ENCODE measurements at regions not wholly inside any gene's neighbourhood (a gene's known extent, or its start where the extent isn't known, plus 50 kb on each side); places are given as distances from the start of the nearest gene placed in this dataset.
"Not testable (repeated sequence)": the region's sequence is repeated elsewhere in the genome, so short reads cannot be mapped to it uniquely, and the experiment has no call there.

DNA sequence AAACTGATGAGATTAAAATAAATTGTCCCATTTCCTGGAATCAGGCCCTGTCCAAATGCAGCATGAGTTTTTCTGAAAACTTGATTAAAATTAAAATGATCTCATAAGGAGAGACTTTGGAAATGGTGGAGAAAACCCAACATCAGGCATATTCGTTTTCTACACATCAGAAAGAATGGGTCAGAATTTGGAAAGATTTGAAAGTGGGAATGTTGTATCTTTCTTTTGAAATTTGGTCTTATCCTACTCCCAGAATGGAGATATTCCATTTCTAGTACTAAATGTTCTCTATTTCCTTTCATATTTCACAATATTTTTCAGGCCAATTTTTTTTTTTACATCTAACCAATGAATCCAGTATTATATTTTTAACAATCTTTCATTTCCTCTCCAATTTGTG, 223.9 kb upstream of the RXFP2 start:
- intact Hi-C loops (cut with micrococcal nuclease): no loop called here
- Mint-ChIP-seq H3K4me3 (no peak overlapping the region), H3K9me3 (no peaks in the 10 kb centered on the region), H3K27ac (no peak overlapping the region), H3K27me3 (peaks cover 6% of the 10 kb centered on the region), H3K36me3 (ENCODE audit: low read depth) (no peaks in the 10 kb centered on the region), H3K4me1 (ENCODE audit: low read depth) (no peaks in the 10 kb centered on the region)

DNA sequence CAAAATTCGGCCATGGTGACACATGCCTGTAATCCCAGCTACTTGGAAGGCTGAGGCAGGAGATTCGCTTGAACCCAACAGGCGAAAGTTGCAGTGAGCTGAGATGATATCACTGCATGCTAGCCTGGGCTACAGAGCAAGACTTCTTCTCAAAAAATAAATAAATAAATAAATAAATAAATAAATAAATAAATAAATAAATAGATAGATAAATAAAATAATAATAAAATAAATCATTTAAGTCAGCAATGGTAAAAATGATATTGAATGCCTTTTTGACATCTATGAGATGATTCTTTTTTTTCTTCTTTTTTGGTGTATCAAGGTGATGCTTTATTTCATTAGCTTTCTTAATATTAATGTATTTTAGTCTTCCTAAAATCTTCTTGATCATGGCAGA, 221.7 kb upstream of the RXFP2 start:
- intact Hi-C loops (cut with micrococcal nuclease): no loop called here
- peaks cover 10% of the 10 kb centered on the region for H3K27me3 Mint-ChIP-seq
- H3K4me1 Mint-ChIP-seq (ENCODE audit: low read depth): no peaks in the 10 kb centered on the region
- no peaks in the 10 kb centered on the region for H3K9me3 Mint-ChIP-seq
- no peak overlapping the region for H3K4me3 Mint-ChIP-seq
- no peak overlapping the region for H3K27ac Mint-ChIP-seq
- no peaks in the 10 kb centered on the region for H3K36me3 Mint-ChIP-seq (ENCODE audit: low read depth)

DNA sequence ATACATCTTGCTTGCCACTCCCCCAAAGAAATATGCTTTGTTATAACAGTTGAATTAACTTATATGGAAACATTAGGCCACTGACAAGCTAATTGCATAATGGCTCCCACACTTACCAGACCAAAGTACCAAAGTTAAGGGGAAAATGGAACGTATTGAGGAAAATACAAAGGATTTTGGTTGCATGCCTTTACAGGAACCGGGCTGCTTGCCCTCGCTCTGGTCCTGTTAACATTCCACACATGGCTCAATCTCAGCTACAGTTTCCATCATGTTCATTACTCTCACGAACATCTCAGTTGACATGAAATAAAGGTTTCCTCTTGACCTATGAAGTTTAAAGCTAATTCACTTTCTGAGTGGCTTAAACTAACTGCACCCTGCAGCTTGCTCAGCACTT, 220.7 kb upstream of the RXFP2 start:
- no peaks in the 10 kb centered on the region for H3K9me3 Mint-ChIP-seq
- peaks cover 12% of the 10 kb centered on the region for H3K27me3 Mint-ChIP-seq
- intact Hi-C loops (cut with micrococcal nuclease): no loop called here
- no peak overlapping the region for H3K27ac Mint-ChIP-seq
- H3K36me3 Mint-ChIP-seq (ENCODE audit: low read depth): no peaks in the 10 kb centered on the region
- H3K4me1 Mint-ChIP-seq (ENCODE audit: low read depth): no peaks in the 10 kb centered on the region
- no peak overlapping the region for H3K4me3 Mint-ChIP-seq

DNA sequence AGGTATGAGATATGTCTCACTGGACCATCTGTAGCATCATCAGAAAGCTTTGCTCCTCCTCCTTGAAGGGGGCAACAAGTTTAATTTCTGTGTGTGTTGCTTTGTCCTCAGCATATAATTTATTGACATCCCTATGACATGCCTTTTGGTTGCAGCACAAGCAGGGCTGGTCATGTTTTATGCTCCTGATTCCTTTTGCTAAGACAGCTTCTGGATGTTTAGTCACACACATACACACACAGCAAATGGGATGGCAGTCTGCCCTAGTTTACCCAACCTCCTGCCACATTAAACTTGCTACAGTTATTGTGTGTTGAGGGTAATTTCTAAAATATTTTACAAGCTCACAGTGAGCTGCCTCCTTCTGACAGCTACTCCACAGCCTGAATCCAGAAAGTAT, 217.9 kb upstream of the RXFP2 start:
- no peaks in the 10 kb centered on the region for H3K4me1 Mint-ChIP-seq (ENCODE audit: low read depth)
- intact Hi-C loops (cut with micrococcal nuclease): no loop called here
- H3K27me3 Mint-ChIP-seq: peaks cover 9% of the 10 kb centered on the region
- no peaks in the 10 kb centered on the region for H3K36me3 Mint-ChIP-seq (ENCODE audit: low read depth)
- H3K4me3 Mint-ChIP-seq: no peak overlapping the region
- H3K9me3 Mint-ChIP-seq: no peaks in the 10 kb centered on the region
- no peak overlapping the region for H3K27ac Mint-ChIP-seq

DNA sequence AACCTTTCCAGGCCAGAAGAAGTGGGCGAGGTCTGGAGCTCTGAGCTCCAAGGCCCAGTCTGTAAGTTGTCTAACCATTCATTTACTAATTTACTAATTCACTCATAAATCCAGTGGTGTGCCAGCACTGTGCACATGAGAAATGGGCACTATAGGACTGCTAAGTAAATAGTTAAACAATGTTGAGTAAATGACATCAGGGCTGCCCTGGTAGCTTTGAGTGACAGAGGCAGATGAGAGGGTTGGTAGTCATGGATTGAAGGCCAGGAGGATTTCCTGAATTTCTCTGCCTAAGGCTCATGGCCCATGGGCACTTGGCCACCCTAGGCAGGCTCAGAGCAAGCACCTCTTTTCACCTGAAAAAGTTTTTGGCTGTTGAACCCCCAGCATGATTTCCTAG, 216.9 kb upstream of the RXFP2 start:
- intact Hi-C loops (cut with micrococcal nuclease): no loop called here
- no peak overlapping the region for H3K4me3 Mint-ChIP-seq
- H3K9me3 Mint-ChIP-seq: no peaks in the 10 kb centered on the region
- H3K36me3 Mint-ChIP-seq (ENCODE audit: low read depth): no peaks in the 10 kb centered on the region
- H3K27ac Mint-ChIP-seq: no peak overlapping the region
- no peaks in the 10 kb centered on the region for H3K4me1 Mint-ChIP-seq (ENCODE audit: low read depth)
- H3K27me3 Mint-ChIP-seq: peaks cover 9% of the 10 kb centered on the region

DNA sequence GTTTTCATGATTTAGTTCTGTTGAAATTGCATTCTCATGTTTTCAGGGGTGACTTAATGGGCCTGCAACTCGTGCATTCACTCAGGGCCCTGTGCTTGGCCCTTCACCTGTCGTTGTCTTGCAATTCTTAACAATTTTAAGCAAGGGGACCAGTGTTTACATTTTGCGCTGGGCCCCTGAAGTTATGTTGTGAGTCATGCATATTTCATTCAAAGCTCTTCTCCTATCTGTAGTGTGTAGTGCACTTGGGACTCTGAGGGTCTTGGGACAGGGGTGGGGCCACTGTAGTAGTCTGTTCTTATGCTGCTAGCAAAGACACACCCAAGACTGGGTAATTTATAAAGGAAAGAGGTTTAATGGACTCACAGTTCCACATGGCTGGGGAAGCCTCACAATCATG, 211.2 kb upstream of the RXFP2 start:
- Mint-ChIP-seq H3K27ac (no peak overlapping the region), H3K36me3 (ENCODE audit: low read depth) (no peaks in the 10 kb centered on the region), H3K4me3 (no peak overlapping the region), H3K27me3 (peaks cover 16% of the 10 kb centered on the region), H3K9me3 (no peaks in the 10 kb centered on the region), H3K4me1 (ENCODE audit: low read depth) (no peaks in the 10 kb centered on the region)
- intact Hi-C loops (cut with micrococcal nuclease): no loop called here

DNA sequence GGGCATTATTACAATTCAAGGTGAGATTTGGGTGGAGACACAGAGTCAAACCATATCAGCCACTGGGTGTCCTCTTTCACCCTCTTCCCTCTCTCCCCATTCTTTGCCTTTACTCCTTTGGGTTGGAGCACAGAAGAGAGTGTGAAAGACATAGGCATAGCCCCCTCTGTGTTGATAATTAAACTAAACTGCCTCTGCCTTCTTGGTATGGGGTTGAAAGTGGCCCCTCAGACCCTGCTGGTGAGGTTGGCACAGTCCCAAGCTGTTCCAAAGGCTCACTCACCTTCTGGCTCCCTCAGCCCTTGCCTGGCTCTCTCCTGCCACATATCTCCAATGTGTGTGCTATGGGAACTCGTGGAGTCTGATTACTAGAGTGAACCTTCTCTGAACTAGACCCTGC, 210.6 kb upstream of the RXFP2 start:
- Mint-ChIP-seq H3K9me3 (no peaks in the 10 kb centered on the region), H3K27me3 (peaks cover 15% of the 10 kb centered on the region), H3K4me1 (ENCODE audit: low read depth) (no peaks in the 10 kb centered on the region), H3K27ac (no peak overlapping the region), H3K36me3 (ENCODE audit: low read depth) (no peaks in the 10 kb centered on the region), H3K4me3 (no peak overlapping the region)
- intact Hi-C loops (cut with micrococcal nuclease): no loop called here

DNA sequence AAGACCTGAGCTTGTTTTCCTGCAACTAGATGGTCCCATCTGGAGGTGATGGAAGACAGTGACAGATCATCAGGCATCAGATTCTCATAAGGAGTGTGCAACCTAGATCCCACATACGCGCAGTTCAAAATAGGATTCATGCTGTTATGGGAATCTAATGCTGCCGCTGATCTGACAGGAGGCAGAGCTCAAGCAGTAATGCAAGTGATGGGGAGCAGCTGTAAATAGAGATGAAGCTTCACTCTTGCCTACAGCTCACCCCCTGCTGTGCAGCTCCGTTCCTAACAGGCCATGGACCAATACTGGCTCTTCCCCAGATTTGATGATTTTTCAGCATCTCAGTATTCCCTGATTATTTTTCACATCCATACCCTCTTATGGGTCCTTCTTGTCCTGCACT, 208.4 kb upstream of the RXFP2 start:
- H3K4me1 Mint-ChIP-seq (ENCODE audit: low read depth): no peaks in the 10 kb centered on the region
- no peak overlapping the region for H3K4me3 Mint-ChIP-seq
- no peaks in the 10 kb centered on the region for H3K9me3 Mint-ChIP-seq
- intact Hi-C loops (cut with micrococcal nuclease): no loop called here
- no peaks in the 10 kb centered on the region for H3K36me3 Mint-ChIP-seq (ENCODE audit: low read depth)
- no peak overlapping the region for H3K27ac Mint-ChIP-seq
- peaks cover 15% of the 10 kb centered on the region for H3K27me3 Mint-ChIP-seq

DNA sequence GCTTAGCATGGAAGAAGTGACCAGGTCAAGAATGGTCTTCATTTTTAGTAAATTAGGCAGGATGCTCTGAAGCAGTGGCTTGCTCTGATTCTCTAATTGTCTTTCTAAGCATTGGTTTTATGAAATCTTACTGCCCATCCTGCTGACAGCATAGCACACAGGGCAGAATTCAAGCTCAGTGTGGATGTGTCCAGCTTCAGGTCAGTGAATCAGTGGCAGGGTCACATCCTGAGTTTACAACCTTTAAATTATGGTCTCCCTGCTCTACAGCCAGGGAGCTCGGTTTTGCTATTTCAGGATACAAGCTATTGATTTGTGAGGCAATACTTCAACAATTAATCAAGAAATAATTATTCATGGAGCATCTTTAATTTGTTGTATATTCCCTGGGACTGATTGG, 202.3 kb upstream of the RXFP2 start:
- Mint-ChIP-seq H3K9me3 (no peaks in the 10 kb centered on the region), H3K27ac (no peak overlapping the region), H3K27me3 (peaks cover 15% of the 10 kb centered on the region), H3K4me1 (ENCODE audit: low read depth) (no peaks in the 10 kb centered on the region), H3K36me3 (ENCODE audit: low read depth) (no peaks in the 10 kb centered on the region), H3K4me3 (no peak overlapping the region)
- intact Hi-C loops (cut with micrococcal nuclease): loop anchor here (5.0 kb wide), 1 partner anchor 260 kb away; no protein-coding TSS in a partner anchor

DNA sequence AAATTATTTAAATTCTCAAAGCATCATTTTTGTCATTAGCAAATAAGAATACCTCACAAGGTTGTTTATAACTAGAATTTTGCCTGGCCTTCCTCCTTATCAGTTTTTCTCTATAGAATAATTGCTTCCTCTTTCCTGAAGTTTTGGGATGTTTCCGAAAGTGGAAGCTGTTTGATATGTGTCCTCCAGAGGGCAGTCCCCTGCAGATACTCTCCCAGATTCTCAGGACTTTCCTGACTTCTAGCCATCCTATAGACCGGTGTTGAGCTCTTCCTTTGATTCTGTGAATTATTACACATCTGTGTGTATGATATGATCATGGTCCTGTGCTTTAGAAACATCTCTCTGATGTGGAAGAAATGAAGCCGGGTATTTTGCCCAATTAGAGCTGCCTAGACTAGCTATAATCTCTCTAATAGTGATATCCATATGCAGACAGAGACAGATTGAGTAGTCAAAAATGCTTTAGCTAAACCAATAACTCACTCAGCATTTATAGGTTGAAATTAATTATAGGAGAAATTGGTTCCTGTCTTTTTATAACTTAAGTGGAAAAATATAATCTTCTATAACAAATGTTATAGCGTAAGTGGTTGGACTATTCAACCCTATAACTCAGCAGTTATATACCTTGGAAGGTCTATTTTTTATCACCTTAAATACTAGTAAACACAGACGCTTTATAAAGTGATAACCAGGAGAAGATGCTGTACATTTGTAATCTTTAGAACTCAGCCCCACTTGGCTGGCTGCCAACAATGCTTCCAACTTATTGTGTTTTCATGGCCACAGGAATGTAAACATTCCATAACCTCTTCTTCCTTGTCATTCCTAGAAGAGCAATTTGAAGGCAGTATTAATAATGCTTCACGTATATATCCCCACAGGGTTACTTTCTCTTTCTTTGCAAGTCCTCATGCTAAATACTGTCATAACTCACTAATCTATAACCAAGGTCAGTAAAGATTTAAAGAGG, 201.0 kb upstream of the RXFP2 start:
- H3K4me1 Mint-ChIP-seq (ENCODE audit: low read depth): no peaks in the 10 kb centered on the region
- no peaks in the 10 kb centered on the region for H3K9me3 Mint-ChIP-seq
- intact Hi-C loops (cut with micrococcal nuclease): loop anchor here (1.0 to 5.0 kb wide), 2 partner anchors 204 to 259 kb away; no protein-coding TSS in a partner anchor
- H3K27me3 Mint-ChIP-seq: peaks cover 8% of the 10 kb centered on the region
- no peak overlapping the region for H3K27ac Mint-ChIP-seq
- H3K4me3 Mint-ChIP-seq: no peak overlapping the region
- H3K36me3 Mint-ChIP-seq (ENCODE audit: low read depth): no peaks in the 10 kb centered on the region

DNA sequence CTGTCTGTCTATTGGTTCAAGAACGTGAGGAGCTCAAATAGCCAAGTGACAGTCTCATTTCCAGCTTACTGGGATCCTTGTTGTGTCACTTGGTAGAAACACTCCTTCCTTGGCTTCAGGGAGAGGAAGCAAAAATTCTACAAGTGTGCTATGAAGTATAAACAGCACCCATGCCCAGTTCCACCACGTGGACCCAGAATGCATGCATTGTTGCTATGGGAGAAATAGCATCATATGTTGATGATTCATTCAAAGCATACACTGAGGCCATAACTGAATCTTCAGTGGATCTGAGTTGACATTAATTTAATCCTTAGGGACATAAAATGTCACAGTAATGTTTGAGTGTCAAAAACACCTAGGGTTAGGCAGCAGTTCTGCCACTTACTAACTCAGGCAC, 199.0 kb upstream of the RXFP2 start:
- Mint-ChIP-seq H3K4me3 (no peak overlapping the region), H3K4me1 (ENCODE audit: low read depth) (no peaks in the 10 kb centered on the region), H3K9me3 (no peaks in the 10 kb centered on the region), H3K27me3 (peaks cover 8% of the 10 kb centered on the region), H3K36me3 (ENCODE audit: low read depth) (no peaks in the 10 kb centered on the region), H3K27ac (no peak overlapping the region)
- intact Hi-C loops (cut with micrococcal nuclease): no loop called here

DNA sequence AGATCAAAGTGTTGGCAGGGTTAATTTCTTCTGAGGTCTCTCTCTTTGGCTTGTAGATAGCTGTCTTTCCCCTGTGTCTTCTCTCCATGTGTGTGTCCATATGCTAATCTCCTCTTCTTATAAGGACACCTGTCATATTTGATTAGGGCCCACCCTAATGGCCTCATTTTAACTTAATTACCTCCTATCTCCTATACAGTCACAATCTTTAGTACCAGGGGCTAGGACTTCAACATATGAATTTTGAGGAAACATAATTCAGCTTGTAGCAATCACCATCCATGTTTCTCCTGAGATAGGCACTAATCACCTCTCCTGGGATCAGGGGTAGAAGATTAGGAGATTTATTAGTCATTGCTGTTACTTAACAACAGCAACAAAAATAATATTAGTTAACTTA, 196.1 kb upstream of the RXFP2 start:
- H3K9me3 Mint-ChIP-seq: no peaks in the 10 kb centered on the region
- H3K27ac Mint-ChIP-seq: no peak overlapping the region
- intact Hi-C loops (cut with micrococcal nuclease): no loop called here
- H3K36me3 Mint-ChIP-seq (ENCODE audit: low read depth): no peaks in the 10 kb centered on the region
- H3K4me1 Mint-ChIP-seq (ENCODE audit: low read depth): no peaks in the 10 kb centered on the region
- no peak overlapping the region for H3K4me3 Mint-ChIP-seq
- peaks cover 6% of the 10 kb centered on the region for H3K27me3 Mint-ChIP-seq

DNA sequence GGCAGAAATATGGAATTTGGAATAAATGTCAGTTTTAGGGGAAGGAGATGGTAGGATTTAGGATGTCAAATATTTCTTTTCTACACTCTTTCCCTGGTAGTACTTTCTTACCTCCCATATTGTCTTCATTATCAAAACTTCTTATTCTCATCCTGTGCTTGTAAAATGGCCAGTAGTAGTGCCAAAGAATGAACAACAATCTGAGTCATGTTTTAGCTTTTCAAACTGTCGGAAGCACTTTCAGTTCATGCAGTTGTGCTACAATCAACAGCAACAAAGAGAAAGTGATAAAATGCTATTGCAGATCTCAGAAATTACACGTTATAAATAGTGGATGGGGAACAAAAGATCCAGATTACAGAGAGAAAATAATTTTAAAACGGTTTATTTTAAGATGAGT, 193.7 kb upstream of the RXFP2 start:
- Mint-ChIP-seq H3K36me3 (ENCODE audit: low read depth) (no peaks in the 10 kb centered on the region), H3K9me3 (no peaks in the 10 kb centered on the region), H3K4me3 (no peak overlapping the region), H3K27ac (no peak overlapping the region), H3K4me1 (ENCODE audit: low read depth) (no peaks in the 10 kb centered on the region), H3K27me3 (peaks cover 8% of the 10 kb centered on the region)
- intact Hi-C loops (cut with micrococcal nuclease): no loop called here

DNA sequence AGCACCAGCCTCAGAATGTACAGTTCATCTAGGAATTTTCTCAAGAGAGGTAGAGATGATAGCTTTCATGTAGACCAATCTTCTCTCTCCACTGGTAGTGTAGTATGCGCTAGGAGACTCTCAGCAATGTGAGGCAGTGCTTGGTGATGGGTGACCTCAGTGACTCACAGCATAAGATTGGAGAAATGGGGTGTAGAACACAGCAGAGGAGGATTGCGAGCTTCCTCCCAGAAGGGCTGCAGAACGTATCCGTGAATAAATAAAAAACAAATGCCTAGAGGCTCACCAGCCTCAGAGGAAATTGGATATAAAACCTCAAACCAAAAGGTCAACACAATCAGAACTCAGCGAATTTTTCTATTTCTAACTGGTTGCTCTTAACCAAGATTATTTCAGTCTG, 182.9 kb upstream of the RXFP2 start:
- Mint-ChIP-seq H3K27ac (no peak overlapping the region), H3K9me3 (no peaks in the 10 kb centered on the region), H3K36me3 (ENCODE audit: low read depth) (no peaks in the 10 kb centered on the region), H3K27me3 (peaks cover 2% of the 10 kb centered on the region), H3K4me3 (no peak overlapping the region), H3K4me1 (ENCODE audit: low read depth) (no peaks in the 10 kb centered on the region)
- intact Hi-C loops (cut with micrococcal nuclease): no loop called here

DNA sequence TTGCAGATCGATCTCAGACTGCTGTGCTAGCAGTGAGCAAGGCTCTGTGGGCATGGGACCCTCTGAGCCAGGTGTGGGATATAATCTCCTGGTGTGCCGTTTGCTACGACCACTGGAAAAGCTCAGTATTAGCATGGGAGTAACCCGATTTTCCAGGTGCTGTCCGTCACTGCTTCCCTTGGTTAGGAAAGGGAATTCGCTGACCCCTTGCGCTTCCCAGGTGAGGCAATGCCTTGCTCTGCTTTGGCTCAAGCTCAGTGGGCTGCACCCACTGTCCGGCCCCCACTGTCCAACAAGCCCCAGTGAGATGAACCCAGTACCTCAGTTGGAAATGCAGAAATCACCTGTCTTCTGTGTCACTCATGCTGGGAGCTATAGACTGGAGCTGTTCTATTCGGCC, 155.1 kb upstream of the RXFP2 start:
- H3K27ac Mint-ChIP-seq; intact Hi-C loops (cut with micrococcal nuclease): not testable (repeated sequence)

More for the DNA sequence above, 155.1 kb upstream of the RXFP2 start:
- H3K4me1 Mint-ChIP-seq (ENCODE audit: low read depth); H3K4me3 Mint-ChIP-seq; H3K36me3 Mint-ChIP-seq (ENCODE audit: low read depth); H3K27me3 Mint-ChIP-seq: not testable (repeated sequence)
- H3K9me3 Mint-ChIP-seq: peaks cover 38% of the 10 kb centered on the region
